SK-N-SH treated with all-trans-retinoic acid at 6 μM for 48 hours (cell line): ENCODE measurements at regions not wholly inside any gene's neighbourhood (a gene's known extent, or its start where the extent isn't known, plus 50 kb on each side); places are given as distances from the start of the nearest gene placed in this dataset.

ENCODE experiments used
- GLIS3 ChIP-seq: fragments of 250-450 bp; sonication (Bioruptor Pico); IDR thresholded peaks from 2 replicates; pipeline ENCODE4 v1.5.0; 2020; ENCODE audit warnings: mild to moderate bottlenecking, moderate library complexity
- PPARA ChIP-seq: fragments of 250-450 bp; sonication (Bioruptor Pico); IDR thresholded peaks from 2 replicates; pipeline ENCODE4 v1.5.0; 2020; ENCODE audit warnings: mild to moderate bottlenecking, borderline replicate concordance
- SNAI2 ChIP-seq: fragments of 250-450 bp; sonication (Bioruptor Pico); IDR thresholded peaks from 2 replicates; pipeline ENCODE4 v1.5.0; 2020; ENCODE audit warnings: mild to moderate bottlenecking, moderate library complexity
- TOX ChIP-seq: fragments of 250-450 bp; sonication (Bioruptor Pico); IDR thresholded peaks from 2 replicates; pipeline ENCODE4 v1.8.0; 2021; ENCODE audit warnings: mild to moderate bottlenecking, moderate library complexity, borderline replicate concordance
- ZFP3 ChIP-seq: fragments of 250-450 bp; sonication (Bioruptor Pico); IDR thresholded peaks from 2 replicates; pipeline ENCODE4 v1.5.0; 2020; ENCODE audit warnings: mild to moderate bottlenecking, moderate library complexity
- ZFP30 ChIP-seq: fragments of 450-650 bp; formaldehyde crosslinking; IDR thresholded peaks from 2 replicates; pipeline ENCODE4 v1.5.0; 2022; ENCODE audit warnings: mild to moderate bottlenecking, moderate library complexity
- TF ChIP-seq, protein P1 (sequence below): fragments of 250-450 bp; sonication (Bioruptor Pico); IDR thresholded peaks from 2 replicates; pipeline ENCODE4 v1.8.0; 2021; ENCODE audit warnings: low read depth, mild to moderate bottlenecking, moderate library complexity, borderline replicate concordance
- TF ChIP-seq, protein P2 (sequence below): fragments of 250-450 bp; sonication (Bioruptor Pico); IDR thresholded peaks from 2 replicates; pipeline ENCODE4 v1.8.0; 2020; ENCODE audit warnings: mild to moderate bottlenecking, moderate library complexity, borderline replicate concordance
- TF ChIP-seq, protein P3 (sequence below): fragments of 250-450 bp; sonication (Bioruptor Pico); IDR thresholded peaks from 2 replicates; pipeline ENCODE4 v1.5.0; 2020; ENCODE audit warnings: mild to moderate bottlenecking, moderate library complexity

DNA sequence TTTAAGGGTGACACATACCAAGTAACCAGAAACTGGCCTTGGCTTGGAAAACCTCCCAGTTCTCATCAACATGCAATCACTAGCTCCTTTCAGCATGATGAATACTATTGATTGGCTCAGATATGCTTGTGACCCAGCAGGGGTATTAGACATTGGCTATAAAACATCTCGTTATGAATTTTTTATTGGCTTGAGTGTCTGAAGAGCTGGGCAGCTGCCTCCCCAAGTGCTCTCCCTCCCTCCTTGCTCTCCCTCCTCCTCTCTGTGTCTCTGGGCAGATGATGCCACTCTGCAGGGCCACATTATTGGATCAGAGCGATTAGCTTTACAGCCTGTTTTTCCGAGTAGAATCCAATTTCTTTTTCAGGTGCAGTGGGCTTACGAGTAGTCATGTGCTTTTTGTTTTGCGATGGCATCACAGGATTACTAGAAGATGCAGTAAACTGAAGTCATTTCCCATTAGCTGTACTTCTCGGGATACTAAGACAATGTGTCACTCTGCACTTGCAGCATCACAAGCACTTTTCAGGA, 79.3 kb upstream of the ATF3 start:
- TF ChIP-seq ZFP3 (CRISPR knock-in tag) (no peak), TOX (CRISPR knock-in tag) (no peak), GLIS3 (no peak), ZFP30 (CRISPR knock-in tag) (no peak), PPARA (no peak), SNAI2 (CRISPR knock-in tag) (no peak)
- TF ChIP-seq, protein P1, sequence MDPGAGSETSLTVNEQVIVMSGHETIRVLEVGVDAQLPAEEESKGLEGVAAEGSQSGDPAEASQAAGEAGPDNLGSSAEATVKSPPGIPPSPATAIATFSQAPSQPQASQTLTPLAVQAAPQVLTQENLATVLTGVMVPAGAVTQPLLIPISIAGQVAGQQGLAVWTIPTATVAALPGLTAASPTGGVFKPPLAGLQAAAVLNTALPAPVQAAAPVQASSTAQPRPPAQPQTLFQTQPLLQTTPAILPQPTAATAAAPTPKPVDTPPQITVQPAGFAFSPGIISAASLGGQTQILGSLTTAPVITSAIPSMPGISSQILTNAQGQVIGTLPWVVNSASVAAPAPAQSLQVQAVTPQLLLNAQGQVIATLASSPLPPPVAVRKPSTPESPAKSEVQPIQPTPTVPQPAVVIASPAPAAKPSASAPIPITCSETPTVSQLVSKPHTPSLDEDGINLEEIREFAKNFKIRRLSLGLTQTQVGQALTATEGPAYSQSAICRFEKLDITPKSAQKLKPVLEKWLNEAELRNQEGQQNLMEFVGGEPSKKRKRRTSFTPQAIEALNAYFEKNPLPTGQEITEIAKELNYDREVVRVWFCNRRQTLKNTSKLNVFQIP (CRISPR knock-in tag): no peak
- TF ChIP-seq, protein P2, sequence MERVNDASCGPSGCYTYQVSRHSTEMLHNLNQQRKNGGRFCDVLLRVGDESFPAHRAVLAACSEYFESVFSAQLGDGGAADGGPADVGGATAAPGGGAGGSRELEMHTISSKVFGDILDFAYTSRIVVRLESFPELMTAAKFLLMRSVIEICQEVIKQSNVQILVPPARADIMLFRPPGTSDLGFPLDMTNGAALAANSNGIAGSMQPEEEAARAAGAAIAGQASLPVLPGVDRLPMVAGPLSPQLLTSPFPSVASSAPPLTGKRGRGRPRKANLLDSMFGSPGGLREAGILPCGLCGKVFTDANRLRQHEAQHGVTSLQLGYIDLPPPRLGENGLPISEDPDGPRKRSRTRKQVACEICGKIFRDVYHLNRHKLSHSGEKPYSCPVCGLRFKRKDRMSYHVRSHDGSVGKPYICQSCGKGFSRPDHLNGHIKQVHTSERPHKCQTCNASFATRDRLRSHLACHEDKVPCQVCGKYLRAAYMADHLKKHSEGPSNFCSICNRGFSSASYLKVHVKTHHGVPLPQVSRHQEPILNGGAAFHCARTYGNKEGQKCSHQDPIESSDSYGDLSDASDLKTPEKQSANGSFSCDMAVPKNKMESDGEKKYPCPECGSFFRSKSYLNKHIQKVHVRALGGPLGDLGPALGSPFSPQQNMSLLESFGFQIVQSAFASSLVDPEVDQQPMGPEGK (CRISPR knock-in tag): no peak
- TF ChIP-seq, protein P3, sequence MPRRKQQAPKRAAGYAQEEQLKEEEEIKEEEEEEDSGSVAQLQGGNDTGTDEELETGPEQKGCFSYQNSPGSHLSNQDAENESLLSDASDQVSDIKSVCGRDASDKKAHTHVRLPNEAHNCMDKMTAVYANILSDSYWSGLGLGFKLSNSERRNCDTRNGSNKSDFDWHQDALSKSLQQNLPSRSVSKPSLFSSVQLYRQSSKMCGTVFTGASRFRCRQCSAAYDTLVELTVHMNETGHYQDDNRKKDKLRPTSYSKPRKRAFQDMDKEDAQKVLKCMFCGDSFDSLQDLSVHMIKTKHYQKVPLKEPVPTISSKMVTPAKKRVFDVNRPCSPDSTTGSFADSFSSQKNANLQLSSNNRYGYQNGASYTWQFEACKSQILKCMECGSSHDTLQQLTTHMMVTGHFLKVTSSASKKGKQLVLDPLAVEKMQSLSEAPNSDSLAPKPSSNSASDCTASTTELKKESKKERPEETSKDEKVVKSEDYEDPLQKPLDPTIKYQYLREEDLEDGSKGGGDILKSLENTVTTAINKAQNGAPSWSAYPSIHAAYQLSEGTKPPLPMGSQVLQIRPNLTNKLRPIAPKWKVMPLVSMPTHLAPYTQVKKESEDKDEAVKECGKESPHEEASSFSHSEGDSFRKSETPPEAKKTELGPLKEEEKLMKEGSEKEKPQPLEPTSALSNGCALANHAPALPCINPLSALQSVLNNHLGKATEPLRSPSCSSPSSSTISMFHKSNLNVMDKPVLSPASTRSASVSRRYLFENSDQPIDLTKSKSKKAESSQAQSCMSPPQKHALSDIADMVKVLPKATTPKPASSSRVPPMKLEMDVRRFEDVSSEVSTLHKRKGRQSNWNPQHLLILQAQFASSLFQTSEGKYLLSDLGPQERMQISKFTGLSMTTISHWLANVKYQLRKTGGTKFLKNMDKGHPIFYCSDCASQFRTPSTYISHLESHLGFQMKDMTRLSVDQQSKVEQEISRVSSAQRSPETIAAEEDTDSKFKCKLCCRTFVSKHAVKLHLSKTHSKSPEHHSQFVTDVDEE: no peak
